Tibial nerve (tissue), 4 donors: ENCODE measurements at regions not wholly inside any gene's neighbourhood (a gene's known extent, or its start where the extent isn't known, plus 50 kb on each side); places are given as distances from the start of the nearest gene placed in this dataset.
"Not testable (repeated sequence)": the region's sequence is repeated elsewhere in the genome, so short reads cannot be mapped to it uniquely, and the experiment has no call there.

Experiments
- EP300 ChIP-seq, 2 donors: sonication (generic); formaldehyde crosslinking; IDR thresholded peaks; one replicate each; pipeline ENCODE4 v1.6.1; 2017; ENCODE audit warnings: antibody characterized with exemption in 2 of 2, mild to moderate bottlenecking in 1 of 2
- POLR2A ChIP-seq, 2 donors: fragments of 450-650 bp; IDR thresholded peaks; one replicate each; pipeline ENCODE4 v1.6.1; 2017; ENCODE audit warnings: antibody characterized with exemption in 2 of 2, mild to moderate bottlenecking in 2 of 2, moderate library complexity in 2 of 2
- TF ChIP-seq, protein P1 (sequence below), 5 experiments: fragments of 200-600 bp in 3 of 5; fragments of 450-650 bp in 2 of 5; sonication (generic) in 3 of 5; IDR thresholded peaks; one replicate each; pipeline ENCODE4 v1.5.1; 2016 to 2019; ENCODE audit warnings: antibody characterized with exemption in 5 of 5, mild to moderate bottlenecking in 3 of 5, moderate library complexity in 2 of 5

GRCh38 chr5:143625048-143625447 is 186.9 kb upstream of the HMHB1 start:
- not testable (repeated sequence) for TF ChIP-seq POLR2A, EP300 (IDR thresholded peaks at IDR 0.05)
- TF ChIP-seq, protein P1, sequence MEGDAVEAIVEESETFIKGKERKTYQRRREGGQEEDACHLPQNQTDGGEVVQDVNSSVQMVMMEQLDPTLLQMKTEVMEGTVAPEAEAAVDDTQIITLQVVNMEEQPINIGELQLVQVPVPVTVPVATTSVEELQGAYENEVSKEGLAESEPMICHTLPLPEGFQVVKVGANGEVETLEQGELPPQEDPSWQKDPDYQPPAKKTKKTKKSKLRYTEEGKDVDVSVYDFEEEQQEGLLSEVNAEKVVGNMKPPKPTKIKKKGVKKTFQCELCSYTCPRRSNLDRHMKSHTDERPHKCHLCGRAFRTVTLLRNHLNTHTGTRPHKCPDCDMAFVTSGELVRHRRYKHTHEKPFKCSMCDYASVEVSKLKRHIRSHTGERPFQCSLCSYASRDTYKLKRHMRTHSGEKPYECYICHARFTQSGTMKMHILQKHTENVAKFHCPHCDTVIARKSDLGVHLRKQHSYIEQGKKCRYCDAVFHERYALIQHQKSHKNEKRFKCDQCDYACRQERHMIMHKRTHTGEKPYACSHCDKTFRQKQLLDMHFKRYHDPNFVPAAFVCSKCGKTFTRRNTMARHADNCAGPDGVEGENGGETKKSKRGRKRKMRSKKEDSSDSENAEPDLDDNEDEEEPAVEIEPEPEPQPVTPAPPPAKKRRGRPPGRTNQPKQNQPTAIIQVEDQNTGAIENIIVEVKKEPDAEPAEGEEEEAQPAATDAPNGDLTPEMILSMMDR (IDR thresholded peaks at IDR 0.05) = not testable (repeated sequence)
